Left forelimb (tissue), 1 donor: ENCODE measurements at regions not wholly inside any gene's neighbourhood (a gene's known extent, or its start where the extent isn't known, plus 50 kb on each side); places are given as distances from the start of the nearest gene placed in this dataset.

Source experiments
- DNase-seq: peaks from one replicate; pipeline ENCODE4 v3.0.0-alpha.2; 2018; ENCODE audit warnings: low spot score

- DNase-seq, result no peak
Observed at GRCh38 chr21:43332861-43333297, 94.1 kb downstream of the SIK1 start.

GRCh38 chr21:43331962-43332828 is 94.7 kb downstream of the SIK1 start:
- DNase-seq, result no peak

GRCh38 chr21:43331111-43331961 is 95.6 kb downstream of the SIK1 start:
- no peak for DNase-seq

- DNase-seq, result no peak
Observed at GRCh38 chr21:43330306-43330881, 96.5 kb downstream of the SIK1 start.

GRCh38 chr21:43329711-43330269 is 97.1 kb downstream of the SIK1 start:
- no peak for DNase-seq

GRCh38 chr21:43328958-43329691 is 97.8 kb downstream of the SIK1 start:
- DNase-seq, result no peak

- DNase-seq, result no peak
Observed at GRCh38 chr21:43328185-43328957, 98.6 kb downstream of the SIK1 start.

GRCh38 chr21:43325968-43326715 is 100.8 kb downstream of the SIK1 start:
- DNase-seq, result no peak

GRCh38 chr21:43325036-43325435 is 101.9 kb downstream of the SIK1 start:
- no peak for DNase-seq

- DNase-seq, result no peak
Observed at GRCh38 chr21:43324596-43324995, 102.3 kb downstream of the SIK1 start.

GRCh38 chr21:43323244-43324005 is 103.5 kb downstream of the SIK1 start:
- DNase-seq, result no peak

- DNase-seq, result no peak
Observed at GRCh38 chr21:43322805-43323204, 104.1 kb downstream of the SIK1 start.

GRCh38 chr21:43322311-43322710 is 104.6 kb downstream of the SIK1 start:
- DNase-seq, result no peak

GRCh38 chr21:43321611-43322010 is 105.3 kb downstream of the SIK1 start:
- no peak for DNase-seq

- DNase-seq, result no peak
Observed at GRCh38 chr21:43321111-43321510, 105.8 kb downstream of the SIK1 start.

GRCh38 chr21:43320526-43320925 is 106.4 kb downstream of the SIK1 start:
- DNase-seq, result no peak

GRCh38 chr21:43318841-43319781 is 107.8 kb downstream of the SIK1 start:
- no peak for DNase-seq

- DNase-seq, result no peak
Observed at GRCh38 chr21:43318368-43318767, 108.6 kb downstream of the SIK1 start.
